NCI-H128 (cell line): ENCODE measurements at regions not wholly inside any gene's neighbourhood (a gene's known extent, or its start where the extent isn't known, plus 50 kb on each side); places are given as distances from the start of the nearest gene placed in this dataset.
A peak's percentile ranks its signal among the peaks of the same experiment; 100 is the strongest.

Source experiments
- DNase-seq: peaks from one replicate; lab custom pipeline; 2025; ENCODE audit not compliant: unreplicated experiment; lab: John Stamatoyannopoulos, UW

DNA sequence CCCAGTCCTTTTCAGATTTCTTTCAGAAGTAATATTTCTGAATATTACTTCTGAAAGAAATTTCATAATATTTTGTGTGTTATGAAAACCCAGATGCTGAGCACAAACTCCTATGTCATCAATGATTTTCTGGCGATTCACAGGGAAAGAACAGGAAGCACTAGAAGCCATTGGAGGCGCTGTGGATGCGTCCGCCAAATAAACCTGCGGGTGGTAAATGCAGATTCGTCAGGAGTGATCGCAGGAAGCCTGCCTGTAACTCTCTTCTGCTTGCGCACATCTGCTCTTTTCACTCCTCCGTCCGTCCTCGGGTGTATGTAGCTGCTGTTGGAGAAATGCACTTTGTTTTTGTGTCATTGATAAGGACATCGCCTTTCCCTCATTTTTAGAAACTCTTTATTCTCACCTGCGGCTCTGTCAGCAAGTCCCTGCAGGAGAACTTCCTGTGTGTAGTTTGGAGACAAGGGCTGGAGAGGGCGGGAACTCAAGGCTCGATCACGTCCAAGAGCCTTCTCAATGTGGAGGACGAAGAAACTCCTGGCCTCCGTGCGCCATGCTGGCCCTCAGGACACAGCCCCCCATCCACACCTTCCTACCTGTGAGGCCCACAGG is 483.8 kb downstream of the GALR1 start:
- no peak for DNase-seq

DNA sequence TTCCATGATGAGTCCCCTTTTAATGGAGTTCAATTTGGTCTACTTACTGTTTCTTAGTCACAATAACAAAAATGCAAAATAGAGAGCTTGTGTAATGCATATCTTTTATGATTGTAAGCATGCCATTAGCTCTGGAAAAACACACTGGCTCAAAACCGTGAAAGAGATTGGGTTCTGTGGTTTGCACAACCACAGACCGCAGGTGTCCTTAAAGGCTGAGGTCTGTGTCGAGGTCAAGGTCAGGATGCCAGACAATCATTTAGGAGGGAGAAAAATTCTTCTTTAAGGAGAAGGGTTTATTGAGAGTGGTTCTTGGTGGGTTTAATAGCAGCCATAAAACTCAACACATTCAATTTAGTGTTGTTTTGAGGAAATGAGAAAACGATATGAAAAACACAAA is 487.2 kb downstream of the GALR1 start:
- DNase-seq, result no peak

DNA sequence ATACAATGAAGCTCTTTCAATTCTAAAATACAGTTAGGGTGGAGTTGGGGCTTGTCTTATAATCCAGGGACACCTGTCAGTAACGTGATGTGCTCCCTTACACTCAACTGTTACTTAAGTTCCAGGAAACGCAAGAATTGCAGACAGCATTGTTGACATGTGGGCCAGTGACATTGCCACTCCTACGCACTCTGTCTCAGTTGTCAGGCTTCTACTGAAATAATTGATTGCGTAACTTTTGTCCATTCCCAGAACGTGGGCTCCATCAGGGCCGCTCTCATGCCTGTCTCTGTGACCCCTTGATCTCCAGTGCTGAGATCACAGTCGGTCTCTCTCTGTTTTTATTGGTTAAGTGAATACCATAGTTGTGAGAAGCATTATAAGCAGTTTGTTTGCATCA is 487.8 kb downstream of the GALR1 start:
- no peak for DNase-seq

DNA sequence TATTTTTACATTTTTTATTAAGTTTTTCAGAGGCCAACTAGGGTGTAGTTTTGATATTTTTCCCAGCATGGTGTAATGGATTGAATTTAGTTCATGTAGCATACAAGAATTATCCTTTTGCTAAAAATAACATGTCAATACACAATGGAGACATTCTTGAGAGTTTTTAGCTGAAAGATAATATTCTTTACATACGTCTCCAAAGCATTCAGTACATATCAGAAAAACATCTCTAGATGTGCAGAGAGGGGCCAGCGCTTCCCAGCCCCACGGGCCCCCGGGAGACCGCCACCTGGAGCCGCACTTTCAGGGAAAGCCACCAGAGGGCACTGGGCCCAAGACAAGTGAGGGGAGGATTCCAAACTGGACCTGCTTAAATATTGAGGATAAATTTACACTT is 499.4 kb downstream of the GALR1 start:
- DNase-seq, result no peak

DNA sequence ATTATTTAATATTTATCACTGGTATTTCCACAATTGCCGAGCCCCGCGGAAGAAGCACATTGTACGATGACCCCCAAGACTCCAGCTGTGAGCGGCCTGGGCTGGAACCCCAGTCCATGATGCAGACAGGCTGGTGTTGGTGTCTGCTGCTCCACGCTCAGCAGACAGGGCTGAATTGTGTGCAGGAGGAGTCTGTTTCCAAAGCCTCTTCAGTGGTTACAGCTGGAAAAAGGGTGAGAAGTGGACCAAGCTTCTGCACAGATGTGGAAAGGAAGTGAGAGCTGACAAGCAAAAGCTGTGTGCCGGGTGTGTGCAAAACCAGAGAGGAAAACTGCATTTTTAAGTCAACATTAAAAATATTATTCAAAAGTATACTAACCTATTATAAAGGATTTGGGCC is 500.4 kb downstream of the GALR1 start:
- no peak for DNase-seq

DNA sequence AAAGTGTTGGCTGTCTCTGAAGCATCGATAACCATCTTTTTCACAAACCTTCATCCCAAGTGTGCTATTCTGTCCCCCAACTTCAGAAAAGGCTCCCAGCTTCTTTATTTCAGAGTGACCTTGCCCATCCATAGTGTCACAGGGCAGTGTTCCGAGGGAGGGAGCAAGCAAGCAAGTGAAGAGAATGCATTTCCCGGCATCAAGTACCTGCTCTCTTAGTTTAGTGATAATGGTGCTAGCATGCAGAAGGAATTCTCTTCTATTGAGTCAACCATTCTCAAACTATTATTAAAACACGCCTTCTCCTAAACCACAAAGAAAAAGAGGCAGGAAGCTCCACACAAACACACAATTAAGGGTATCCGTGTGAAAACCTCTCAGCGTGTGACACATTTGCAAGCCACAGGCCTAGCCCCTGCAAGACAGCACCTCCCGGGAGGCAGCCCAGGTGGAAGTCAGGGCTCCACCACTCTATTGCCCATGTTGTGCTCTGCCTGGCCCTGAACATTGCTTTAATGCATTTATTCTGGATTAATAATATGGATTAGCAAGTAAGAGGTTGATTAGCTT is 504.9 kb downstream of the GALR1 start:
- no peak for DNase-seq

DNA sequence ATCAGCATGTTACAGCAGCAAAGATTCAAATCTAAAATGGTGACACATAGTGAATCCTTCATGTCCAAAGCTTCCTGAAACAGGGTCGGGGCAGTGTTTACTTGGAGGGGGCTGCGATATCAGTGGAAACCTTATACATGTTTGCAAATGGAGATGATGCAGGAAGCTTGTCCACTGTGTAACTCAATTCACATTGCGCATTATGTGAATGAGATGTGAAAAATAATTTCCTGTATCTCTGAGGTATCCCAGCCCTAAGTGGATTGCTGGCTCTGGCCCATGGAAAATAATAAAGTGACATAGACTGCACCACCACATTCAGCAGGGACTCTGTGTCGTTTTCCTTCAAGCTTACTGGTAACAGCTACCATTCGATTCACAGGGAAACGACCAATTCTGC is 505.5 kb downstream of the GALR1 start:
- peak; percentile 20 for DNase-seq

DNA sequence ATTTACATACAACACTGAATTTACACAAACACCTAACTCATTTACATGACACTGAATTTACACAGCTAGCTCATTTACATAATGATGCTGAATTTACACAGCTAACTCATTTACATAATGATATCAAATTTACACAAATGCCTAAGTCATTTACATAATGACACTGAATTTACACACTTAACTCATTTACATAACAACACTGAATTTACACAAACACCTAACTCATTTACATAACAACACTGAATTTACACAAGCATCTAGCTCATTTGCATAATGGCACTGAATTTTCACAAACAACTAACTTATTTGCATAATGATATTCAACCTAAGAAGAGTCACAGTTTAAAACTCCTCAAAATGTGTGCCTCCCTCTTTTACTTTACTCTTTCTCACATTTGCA is 511.7 kb downstream of the GALR1 start:
- no peak for DNase-seq

DNA sequence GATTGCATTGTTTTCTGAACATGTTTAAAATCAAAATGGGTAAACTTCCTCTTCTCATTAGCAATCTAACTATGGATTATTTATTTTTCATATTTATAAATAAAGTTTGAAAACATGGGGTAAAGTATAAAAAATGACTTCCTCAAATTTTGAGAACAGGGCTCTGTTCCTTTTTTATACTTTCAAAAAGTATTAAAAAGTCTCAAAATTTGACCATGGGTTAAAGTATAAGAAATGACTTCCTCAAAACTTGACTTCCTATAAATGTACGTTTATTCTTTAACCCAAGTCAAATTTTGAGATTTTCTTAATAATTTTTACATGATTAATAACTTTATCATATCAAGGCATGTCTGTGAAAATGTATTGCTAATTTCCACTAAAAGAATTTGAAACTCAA is 512.4 kb downstream of the GALR1 start:
- DNase-seq, result no peak

DNA sequence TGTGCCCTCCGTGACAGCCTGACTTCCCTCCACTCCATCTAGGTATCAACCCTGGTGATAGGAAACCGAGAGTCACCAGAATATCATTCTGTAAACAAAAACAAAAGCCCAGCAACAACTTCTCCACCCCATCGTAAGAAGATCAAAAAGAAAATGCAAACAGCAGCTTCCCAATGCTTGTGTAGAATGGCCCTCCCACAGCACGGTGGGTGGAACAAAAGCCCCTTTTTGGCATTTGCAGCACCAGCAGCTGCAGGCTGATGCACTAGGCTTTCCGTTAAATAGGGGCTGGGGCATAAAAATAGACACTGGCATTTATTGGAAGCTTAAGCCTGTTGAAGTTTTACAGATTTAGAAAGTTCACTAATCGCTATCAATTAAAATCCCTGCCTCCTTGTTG is 513.0 kb downstream of the GALR1 start:
- DNase-seq, result no peak

DNA sequence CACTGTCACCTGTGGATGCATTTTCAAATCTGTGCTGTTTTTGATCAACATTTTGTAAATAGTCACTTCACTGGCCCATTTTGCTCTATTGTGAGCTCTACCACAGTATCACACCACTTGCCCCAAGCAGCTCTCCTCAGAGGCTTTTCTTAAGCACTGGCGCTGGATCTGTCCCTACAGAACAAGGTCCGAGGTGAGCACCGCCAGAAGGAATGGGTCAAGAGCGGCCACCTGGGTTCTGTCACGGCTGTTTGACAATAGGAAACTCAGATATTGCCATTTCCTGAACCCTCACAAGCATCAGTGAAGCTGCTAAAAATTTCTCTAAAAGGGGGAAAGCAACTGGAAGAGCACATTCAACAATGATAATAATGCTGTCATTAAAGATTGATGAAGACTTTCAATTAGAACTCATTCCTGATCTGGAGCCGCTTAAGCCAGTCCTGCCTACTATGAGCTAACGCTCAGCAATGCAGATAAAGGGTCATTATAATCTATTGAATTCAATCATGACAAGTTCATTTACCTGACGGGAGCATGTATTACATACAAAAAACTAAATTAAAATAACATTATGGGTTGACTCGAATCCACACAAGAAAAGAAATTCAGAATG is 514.0 kb downstream of the GALR1 start:
- DNase-seq, result no peak

DNA sequence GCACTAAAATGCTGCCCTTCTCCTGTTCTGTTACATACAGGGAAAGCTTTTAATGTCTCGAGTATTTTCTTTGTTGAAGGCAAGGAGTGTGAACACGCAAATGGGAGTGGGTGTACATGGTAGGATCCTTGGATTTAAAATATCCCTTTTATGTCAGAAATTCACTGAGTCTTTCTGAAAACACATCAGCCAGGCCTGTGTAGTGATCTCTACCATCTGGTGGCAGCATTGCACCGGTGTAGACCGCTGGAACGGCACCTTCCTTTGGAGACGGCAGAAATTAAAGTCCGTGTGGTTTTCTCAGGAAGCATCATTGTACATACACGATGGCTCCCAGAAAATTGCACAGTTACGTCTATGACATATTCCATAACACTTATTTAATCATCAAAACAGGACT is 515.8 kb downstream of the GALR1 start:
- peak; percentile 82 for DNase-seq

DNA sequence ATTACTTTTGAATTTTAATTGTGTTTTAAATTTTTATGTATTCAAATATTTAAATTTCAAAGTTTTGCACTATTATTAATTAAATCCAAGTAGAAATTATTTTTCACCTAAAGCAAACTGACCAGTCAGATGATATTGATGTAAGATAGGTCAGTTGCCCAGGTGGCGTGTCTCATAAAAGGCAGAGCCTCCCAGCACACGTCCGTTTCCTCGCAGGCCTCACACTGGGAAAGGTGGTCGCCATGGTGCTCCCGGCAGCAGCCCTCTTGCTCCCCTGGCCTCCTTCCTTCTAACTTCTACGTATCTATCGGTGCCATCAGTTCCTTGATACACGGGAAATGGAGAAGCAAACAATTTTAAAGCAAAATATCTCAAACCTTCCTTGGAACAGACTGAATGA is 516.8 kb downstream of the GALR1 start:
- no peak for DNase-seq

DNA sequence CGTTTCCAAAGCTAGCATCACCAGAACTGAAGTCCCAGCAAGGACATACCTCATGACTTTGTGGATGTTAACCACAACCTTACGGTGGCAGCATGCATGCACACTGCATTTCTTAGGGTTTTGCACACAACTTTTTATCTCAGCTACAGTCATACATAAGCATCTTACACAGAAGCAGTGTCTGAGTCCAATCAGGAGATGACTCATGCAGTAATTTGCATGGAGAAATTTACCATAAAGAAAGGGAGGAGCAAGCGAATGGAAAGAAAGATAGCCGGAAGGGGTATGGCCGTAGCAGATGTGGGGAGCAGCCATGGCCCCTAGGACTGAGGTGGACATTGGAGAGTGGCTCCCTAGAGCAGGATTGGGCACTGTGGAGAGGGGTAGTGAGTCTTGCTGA is 522.5 kb downstream of the GALR1 start:
- DNase-seq, result no peak

DNA sequence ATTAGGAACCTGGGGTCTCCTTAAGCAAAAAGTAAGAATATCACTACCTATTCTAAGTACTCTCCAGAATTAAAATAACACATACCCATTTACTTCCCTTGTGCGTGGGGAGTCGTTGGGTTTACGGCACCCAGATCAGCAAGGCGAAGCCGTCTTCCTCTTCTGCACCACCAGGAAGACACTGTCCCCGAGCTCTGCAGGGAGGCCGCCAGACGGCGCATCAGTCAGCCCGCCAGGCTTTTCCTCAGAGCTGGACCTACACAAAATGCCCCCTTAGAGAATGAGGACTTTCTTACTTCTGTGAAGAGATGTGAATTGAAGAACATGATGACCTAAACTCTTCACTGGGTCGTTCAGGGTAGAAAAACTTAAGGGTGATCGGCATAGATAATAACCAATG is 526.5 kb downstream of the GALR1 start:
- DNase-seq, result no peak

DNA sequence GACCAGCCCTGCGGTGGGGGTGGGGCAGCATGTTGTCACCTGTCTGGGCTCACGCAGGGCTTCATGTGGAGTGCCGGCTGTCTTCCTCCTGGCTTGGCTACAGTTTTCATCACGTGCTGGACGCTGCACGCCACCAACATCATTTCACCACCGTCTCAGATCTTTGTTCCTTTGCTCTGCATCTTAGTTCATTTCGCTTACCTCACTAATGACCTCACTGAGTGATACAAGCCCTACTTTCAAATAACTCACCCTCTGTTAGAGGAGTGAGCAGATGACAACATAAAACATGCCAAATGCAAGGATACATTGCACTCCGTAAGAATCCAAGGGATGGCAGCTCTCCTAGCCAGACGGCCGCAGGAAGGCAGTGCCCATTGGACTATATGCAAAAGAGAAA is 527.5 kb downstream of the GALR1 start:
- no peak for DNase-seq

DNA sequence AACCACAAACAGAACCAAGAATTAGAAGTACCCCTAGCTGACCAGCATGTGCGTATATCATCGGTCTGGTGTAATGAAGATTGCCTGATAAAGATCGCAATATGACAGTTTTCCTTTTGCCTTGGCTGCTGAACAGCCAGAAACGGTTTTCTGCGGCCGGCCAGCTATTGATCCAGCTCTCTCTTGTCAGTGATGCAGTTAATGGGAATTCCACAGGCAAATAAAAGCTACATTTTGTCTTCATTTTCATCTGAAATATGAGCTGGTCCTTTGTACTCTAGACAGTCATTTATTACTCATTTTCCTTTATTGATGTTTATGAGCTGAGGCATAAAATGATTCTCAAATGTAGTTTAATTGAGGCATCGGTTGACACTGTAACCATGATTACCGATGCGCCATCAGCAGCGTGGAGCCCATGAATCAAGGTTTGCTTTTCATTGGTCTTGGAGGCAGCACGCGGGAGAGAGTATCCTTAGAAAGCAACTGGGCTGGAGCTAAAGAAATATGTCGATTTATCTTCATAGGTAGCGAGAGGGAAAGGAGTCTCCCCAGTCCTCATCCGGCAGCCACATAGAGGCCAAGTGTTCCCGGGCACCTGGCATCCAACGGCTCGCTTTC is 535.2 kb downstream of the GALR1 start:
- DNase-seq, result peak; percentile 88

DNA sequence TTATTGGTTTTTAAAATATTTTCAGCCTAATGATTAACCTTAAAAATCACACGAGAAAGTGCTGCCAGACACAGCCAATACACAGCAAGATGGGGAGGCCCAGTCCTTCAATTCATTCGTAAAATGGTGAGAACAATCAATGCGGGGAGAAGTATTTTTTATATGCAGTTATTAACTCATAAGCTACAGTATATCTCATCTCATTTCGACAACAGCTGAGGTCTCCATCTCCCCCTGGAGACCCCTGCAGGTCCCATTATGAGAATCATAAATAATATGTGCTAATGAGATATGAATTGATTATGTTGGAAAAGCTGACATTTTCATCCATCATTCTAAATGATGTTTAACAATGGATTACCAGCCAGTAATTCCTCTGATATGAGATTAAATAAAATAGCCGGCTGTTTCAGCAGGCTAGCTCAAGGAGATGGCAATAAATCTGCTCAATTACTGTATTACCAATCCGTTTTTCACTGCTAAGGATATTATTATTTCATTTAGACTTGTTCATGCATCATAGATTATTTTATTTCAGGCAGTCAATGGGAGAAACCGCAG is 535.8 kb downstream of the GALR1 start:
- no peak for DNase-seq

DNA sequence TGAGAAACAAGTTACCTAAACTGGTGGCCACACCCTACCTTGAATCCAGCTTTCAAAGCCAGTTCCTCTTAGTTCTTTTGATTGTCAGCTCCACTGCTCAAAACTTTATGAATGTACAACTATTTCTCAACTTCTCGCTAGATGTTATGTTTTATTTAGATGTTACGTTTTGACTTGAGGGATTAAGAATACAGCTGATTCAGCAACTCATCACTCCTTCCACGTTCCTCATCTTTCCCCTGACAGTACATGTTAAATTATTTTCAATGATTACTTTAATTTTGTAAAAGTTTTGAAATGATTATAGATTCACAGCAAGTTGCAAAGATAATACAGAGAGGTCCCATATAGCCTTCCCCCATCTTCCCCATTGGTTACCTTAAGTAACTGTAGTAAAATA is 553.4 kb downstream of the GALR1 start:
- DNase-seq, result no peak

DNA sequence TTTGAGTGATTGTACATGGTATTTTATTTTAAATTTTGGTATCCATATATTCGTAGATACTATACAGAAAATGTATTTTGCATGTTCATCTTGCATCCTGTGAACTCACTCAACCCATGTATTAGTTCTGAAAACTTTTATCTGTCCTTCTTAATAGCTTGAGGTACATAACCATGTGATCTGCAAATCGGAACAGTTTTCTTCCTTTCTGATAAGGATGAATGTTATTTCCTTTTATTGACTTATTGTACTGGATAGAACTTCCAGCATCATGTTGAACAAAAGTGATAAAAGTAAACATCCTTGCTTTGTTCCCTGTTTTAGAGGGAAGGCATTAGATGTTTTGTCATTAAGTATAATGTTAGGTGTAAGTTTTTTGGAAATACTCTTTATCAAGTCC is 554.7 kb downstream of the GALR1 start:
- DNase-seq, result no peak

DNA sequence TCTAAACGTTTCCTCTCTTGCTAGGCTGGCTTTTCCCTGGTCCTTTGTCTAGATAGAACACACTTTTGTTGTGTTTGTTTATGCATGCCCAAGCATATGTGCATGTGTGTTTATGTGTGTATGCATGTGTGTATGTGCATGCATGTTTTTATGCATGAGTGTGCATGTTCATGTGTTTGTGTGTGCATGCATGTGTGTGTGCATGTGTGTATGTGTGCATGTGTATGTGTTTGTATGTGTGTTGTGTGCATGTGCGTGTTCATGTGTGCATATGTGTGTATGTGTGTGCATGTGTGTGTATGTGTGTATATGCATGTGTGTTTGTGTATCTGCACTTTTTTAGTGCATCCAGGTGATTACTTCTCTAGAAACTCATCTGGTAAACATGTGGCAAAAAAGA is 558.0 kb downstream of the GALR1 start:
- no peak for DNase-seq

DNA sequence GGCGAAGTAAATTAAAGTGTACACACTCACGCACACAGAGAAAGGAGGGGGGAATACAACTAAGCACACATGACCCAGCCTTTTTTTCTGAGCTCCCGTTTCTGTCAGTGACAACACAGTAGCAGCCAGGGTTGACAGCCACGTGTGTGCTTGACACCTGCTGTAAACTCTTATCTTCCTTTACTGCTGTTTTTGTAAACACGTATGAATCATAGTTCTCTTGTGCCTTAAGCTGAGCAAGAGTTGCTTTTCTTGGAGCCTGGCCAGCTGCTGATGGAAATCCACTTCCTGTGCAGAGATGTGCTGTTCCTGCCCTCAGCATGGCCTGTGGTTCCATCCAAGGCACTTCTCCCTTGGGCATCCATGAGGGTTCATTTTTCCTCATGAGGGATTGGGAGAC is 561.9 kb downstream of the GALR1 start:
- peak; percentile 98 for DNase-seq
